Heart left ventricle (tissue), 13 donors: ENCODE measurements at regions not wholly inside any gene's neighbourhood (a gene's known extent, or its start where the extent isn't known, plus 50 kb on each side); places are given as distances from the start of the nearest gene placed in this dataset.

Experiments
- CTCF ChIP-seq, 12 donors: fragments of 200-600 bp; sonication (generic) in 4 of 12; IDR thresholded peaks; one replicate each; pipeline versions ENCODE4 v1.5.0 to v1.8.0; 2018 to 2022; ENCODE audit warnings: antibody characterized with exemption in 12 of 12, mild to moderate bottlenecking in 5 of 12
- POLR2A ChIP-seq, 2 donors: fragments of 450-650 bp; IDR thresholded peaks; one replicate each; pipeline ENCODE4 v1.6.1; 2017; ENCODE audit warnings: antibody characterized with exemption in 2 of 2, mild to moderate bottlenecking in 2 of 2, moderate library complexity in 2 of 2
- donor health status: ischemic (EF 13 %, LVEDD 7.1; RV severe dilation, severe dysfunction).
- donor health status: DM: no; HTN: yes; CAD: no.
- donor health status: DM: no; HTN: no; CAD: no.
- donor health status: ischemic (EF 25% LVEDD 6.9; RV normal size, moderate dysfunction).
- donor health status: ischemic (EF 25% LVEDD 5.7; RV mildly dilated, moderate dysfunction).
- donor health status: ischemic (EF 35%, LVEDD 5.7; RV mildly dilated, moderate dysfunction).
- donor health status: nonischemic (EF 11% LVEDD 7.7; RV severe dilation, severe dysfunction).
- donor health status: DM: yes; HTN: yes; CAD: no.
- donor health status: PGD.
- donor health status: ischemic (EF 29% LVEDD 5.4; RV normal size, mild dysfunction).
- donor health status: nonischemic (EF 23%, LVEDD 6.1; RV moderate dilation, normal function).

GRCh38 chr1:157431751-157432150 is 120.6 kb downstream of the FCRL5 start:
- TF ChIP-seq POLR2A (IDR thresholded peaks at IDR 0.05): no peak
- TF ChIP-seq CTCF (IDR thresholded peaks at IDR 0.05): no peak
